Right forelimb (tissue), 1 donor: ENCODE measurements at regions not wholly inside any gene's neighbourhood (a gene's known extent, or its start where the extent isn't known, plus 50 kb on each side); places are given as distances from the start of the nearest gene placed in this dataset.
A peak's percentile ranks its signal among the peaks of the same experiment; 100 is the strongest.
"Not testable (repeated sequence)": the region's sequence is repeated elsewhere in the genome, so short reads cannot be mapped to it uniquely, and the experiment has no call there.

Experiments used
- DNase-seq: peaks from one replicate; pipeline ENCODE4 v3.0.0-alpha.2; 2018

DNA sequence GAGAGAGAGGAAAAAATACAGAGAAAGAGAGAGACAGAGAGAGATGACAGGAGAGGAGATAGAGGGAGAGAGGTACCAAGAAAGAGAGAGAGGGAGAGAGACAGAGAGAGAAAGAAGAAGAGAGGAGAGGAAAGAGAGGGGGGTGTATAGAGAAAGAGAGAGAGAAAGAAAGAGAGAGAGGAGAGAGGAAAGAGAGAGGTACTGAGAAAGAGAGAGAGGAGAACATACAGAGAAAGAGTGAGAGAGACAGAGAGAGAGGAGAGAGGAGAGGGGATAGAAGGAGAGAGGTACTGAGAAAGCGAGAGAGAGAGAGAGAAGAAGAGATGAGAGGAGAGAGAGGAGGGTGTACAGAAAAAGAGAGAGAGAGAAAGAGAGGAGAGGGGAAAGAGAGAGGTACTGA, 269.4 kb downstream of the CRLF2 start:
- DNase-seq, result no peak

GRCh38 chrX:940691-941090, 271.8 kb downstream of the CRLF2 start:
- no peak for DNase-seq

DNA sequence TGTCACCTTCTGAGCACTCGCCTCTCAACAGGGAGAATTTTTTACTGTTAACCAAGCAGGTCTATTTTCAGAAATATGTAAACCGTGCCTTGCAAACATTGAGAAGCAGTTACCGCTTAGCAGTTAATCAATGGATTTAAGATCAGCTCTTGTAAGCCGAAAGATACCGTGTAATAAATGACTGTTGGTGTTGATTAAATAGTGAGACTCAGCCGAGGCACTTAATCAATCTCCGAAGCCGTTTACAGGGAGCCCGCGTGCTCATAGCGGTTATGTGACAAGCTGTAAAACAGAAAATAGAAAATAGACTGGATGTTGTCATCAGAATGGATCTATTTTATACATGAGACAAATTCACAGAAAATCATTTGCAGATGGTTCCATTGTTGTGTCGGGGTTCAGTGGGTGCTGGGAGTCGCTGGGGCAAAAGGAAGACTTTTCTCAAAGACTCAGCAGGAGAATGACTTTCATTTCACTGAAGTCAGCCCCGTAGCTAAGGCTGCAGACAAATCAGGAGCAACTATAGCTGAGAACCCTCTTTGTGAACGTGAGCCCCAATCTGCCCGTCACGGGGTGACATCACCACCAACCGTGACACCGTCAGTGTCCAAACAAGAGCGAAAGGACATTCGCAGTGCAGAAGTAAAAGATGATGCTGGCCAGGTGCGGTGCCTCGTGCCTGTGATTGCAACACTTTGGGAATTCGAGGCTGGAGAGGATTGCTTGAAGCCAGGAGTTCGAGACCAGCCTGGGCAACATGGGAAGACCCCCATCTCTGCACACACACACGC, 275.3 kb downstream of the CRLF2 start:
- no peak for DNase-seq

GRCh38 chrX:933611-934010, 278.8 kb downstream of the CRLF2 start:
- no peak for DNase-seq

- DNase-seq, result no peak
Observed at GRCh38 chrX:928606-929005, 283.8 kb downstream of the CRLF2 start.

DNA sequence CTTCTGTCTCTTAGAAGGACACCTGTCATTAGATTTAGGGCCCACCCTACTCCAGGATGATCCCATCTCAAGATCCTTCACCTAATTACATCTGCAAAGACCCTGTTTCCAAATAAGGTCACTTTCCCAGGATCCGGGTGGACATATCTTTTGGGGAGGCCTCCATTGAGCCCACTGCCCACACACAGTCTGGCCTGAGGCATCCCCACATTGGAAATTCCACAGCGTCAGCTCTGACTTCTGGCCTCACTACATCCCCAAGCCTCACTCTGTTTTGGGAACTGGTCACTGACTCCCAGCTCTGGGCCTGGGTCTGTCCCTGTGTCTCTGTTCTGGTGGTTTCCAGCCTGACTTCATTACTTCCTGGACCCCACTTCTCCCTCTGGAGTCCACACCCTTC, 285.5 kb downstream of the CRLF2 start:
- DNase-seq, result no peak

GRCh38 chrX:926070-926469, 286.4 kb downstream of the CRLF2 start:
- DNase-seq, result no peak

- no peak for DNase-seq
Observed at GRCh38 chrX:925652-926061, 286.8 kb downstream of the CRLF2 start.

- DNase-seq, result no peak
Observed at GRCh38 chrX:925094-925493, 287.4 kb downstream of the CRLF2 start.

GRCh38 chrX:924017-924416, 288.4 kb downstream of the CRLF2 start:
- no peak for DNase-seq

DNA sequence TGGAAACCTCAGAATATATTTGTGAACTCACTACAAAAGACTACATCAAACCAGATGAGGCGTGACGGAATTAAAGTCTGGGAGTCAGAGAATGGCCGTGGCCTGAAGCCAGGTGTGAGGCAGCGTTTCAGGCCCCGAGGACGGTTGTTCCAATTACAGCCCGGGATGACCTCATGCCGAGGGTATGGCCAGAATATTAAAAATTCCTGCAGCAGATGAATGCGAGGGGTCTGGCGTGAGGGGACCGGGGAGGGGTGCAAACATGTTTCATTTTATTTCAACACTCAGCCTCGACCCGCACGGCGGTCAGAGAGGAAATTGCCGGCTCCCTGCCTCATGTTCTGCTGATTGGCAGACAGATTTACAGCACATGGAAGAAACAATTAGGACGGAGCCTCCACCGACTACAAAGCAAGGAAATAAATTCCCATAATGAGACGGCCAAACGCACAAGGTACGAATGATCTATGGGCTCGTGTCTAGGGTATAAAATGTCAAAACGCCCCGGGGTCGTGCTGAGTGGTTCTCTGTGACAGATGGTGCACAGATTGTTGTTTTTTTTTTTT, 289.7 kb downstream of the SHOX start:
- DNase-seq, result peak; percentile 87

DNA sequence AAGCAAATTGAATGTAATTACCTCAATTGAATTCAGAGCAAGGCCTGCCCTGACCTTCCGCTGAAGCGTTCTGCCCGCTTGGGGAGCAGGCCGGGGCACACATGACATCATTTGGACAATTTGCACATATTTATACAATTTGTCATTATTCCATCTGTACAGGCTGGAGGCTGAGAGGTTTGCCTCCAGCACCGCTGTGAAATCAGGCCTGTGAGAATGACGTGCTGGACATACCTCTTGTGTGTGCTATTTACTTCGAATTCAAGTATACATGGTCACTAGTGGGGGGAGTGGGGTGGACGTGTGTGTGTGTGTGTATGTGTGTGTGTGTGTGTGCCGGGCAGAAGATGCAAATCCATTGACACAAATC, 285.6 kb downstream of the SHOX start:
- DNase-seq, result no peak

GRCh38 chrX:915427-916229, 285.0 kb downstream of the SHOX start:
- no peak for DNase-seq

DNA sequence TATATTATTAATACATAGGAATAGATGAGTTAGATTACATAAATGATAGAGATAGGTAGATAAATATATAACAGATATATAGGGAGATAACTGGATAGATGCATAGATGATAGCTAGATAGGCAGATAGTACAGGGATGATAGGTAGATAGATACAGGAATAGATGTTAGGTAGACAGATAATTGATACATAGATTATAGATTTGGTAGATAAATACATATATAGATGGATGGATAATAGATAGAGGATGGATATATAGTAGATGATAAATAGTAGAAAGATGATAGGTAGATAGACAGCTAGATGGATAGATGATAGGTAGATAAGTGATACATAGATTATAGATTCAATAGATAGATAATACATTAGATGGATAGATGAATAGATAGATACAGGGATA, 283.6 kb downstream of the SHOX start:
- DNase-seq, result no peak

- no peak for DNase-seq
Observed at GRCh38 chrX:912677-913076, 282.1 kb downstream of the SHOX start.

GRCh38 chrX:909068-909467, 278.5 kb downstream of the SHOX start:
- not testable (repeated sequence) for DNase-seq

DNA sequence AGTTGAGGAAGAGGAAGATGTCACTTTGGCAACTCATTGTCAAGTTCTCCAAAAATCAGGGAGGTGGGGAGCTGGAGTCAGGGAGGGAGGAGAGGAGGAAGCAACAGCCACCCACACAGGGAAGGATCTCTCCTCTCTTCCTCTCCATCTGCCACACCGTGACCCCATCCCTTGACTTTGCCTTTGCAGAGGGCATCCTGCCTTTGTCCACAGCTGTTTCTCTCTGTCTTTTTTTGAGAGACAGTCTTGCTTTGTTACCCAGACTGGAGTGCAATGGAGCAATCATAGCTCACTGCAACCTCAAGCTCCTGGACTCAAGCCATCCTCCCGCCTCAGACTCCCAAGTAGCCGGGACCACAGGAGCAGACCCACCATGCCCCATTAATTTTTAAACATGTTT, 276.0 kb downstream of the SHOX start:
- no peak for DNase-seq

DNA sequence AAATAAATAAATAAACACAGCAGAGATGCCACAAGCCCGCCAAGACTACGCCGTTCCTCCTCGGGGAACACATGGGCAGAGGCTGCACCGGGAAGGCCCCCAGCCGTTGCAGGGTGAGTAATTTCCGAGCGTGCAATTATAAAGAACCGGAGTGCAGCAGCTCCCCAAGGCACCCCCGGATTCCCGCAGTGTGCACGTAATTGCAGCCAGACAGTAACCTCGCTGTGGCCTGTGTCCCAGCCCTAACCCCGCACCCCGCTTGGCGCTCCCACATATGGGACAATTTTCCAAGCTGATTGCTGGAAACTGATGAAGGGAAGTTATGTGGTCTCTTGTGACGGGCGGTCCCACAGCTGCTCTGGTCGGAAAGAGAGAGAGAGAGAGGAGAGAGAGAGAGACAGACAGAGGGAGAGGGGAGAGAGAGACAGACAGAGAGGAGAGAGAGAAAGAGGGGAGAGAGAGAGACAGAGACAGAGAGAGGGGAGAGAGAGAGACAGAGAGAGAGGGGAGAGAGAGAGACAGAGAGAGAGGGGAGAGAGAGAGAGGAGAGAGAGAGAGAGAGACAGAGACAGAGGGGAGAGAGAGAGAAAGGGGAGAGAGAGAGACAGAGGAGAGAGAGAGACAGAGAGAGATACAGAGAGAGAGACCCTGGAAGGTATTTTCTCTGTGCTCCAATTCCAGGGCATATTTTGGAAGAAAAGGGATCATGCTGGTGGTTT, 275.4 kb downstream of the SHOX start:
- DNase-seq, result peak; percentile 71

GRCh38 chrX:903116-903515, 272.5 kb downstream of the SHOX start:
- DNase-seq, result peak; percentile 56

DNA sequence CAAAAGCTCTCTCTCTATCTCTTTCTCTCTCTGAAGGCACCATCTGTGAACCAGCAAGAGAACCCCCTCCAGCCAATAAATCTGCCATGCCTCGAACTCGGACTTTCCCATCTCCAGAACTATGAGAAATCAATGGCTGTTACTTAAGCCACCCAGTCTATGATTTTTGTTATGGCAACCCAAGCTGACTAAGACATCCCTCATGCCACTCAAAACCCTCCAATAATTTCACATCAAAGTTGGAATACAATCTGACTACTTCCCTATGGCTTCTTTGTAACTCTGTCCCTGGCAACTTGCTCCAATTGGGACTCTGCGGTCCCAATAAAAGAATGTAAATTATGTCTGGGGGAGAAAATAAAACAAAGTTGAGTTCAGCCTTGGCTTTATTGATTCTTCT, 265.7 kb downstream of the SHOX start:
- no peak for DNase-seq

- DNase-seq, result no peak
Observed at GRCh38 chrX:889966-890651, 259.5 kb downstream of the SHOX start.

DNA sequence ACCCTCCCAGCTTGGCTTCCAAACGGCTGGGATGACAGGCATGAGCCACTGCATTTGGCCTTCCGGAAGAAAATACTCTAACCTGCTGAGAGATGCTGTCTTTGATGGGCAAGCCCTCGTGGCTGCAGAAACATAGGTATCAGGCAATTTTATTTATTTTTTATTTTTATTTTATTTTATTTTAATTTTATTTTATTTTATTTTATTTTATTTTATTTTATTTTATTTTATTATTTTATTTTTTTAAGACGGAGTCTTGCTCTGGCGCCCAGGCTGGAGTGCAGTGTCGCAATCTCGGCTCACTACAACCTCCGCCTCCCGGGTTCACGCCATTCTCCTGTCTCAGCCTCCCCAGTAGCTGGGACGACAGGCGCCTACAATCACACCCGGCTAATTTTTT, 257.1 kb downstream of the SHOX start:
- not testable (repeated sequence) for DNase-seq

DNA sequence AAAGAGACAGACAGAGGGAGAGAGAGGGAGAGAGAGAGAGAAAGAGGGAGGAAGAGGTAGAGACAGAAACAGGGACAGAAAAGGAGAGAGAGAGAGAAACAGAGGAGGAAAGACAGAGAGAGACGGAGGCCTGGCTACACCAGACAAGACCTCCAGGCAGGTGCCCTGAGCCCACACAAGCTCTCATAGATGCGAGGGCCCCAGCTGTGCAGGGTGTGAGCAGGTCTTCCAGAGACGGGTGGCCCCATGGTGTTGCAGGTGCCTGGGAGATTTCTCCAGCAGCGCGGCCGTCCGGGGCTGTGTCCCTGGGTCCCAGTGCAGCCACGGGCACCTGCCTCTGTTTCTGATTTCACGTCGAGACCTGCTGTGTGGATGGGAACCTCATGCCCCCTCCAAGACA, 253.0 kb downstream of the SHOX start:
- no peak for DNase-seq
